ENCODE measurements at regions not wholly inside any gene's neighbourhood (a gene's known extent, or its start where the extent isn't known, plus 50 kb on each side); places are given as distances from the start of the nearest gene placed in this dataset.

GRCh38 chr2:66948234-66948633 is 448.9 kb upstream of the ETAA1 start:
- Histone ChIP-seq H2AFZ (replicated peaks; ENCODE audit: low read length, poor library complexity) (no peak overlapping the region), H3K4ac (ENCODE audit: low read depth, low read length) (no peak overlapping the region), H4K91ac (ENCODE audit: insufficient read depth, low read depth, low read length) (no peak overlapping the region), H2BK15ac (ENCODE audit: low read depth, low read length) (no peak overlapping the region), H3K4me2 (ENCODE audit: low read depth, low read length) (no peak overlapping the region), H3K4me1 (ENCODE audit: control insufficient read depth, insufficient read depth, low read length) (peaks cover 2% of the 10 kb centered on the region; the same call in 1 of the 2 replicates), H3K9me1 (ENCODE audit: insufficient read depth, low read length) (no peaks in the 10 kb centered on the region), H3K56ac (ENCODE audit: extremely low read depth, insufficient read depth, low read length) (no peak overlapping the region), H4K8ac (ENCODE audit: low read depth in 2 of 2, low read length in 2 of 2) (no peak overlapping the region), H2BK20ac (ENCODE audit: low read depth, low read length) (0 out of 2 replicates have a peak overlapping the region, but pooled peaks have one; percentile 25), H3K9ac (ENCODE audit: low read depth, low read length) (no peak overlapping the region), H3K9me3 (ENCODE audit: control insufficient read depth, insufficient read depth, low read length) (no peaks in the 10 kb centered on the region), H4K20me1 (ENCODE audit: insufficient read depth, low read length) (no peaks in the 10 kb centered on the region), H3K27me3 (ENCODE audit: control insufficient read depth, insufficient read depth, low read length) (no peaks in the 10 kb centered on the region), H3K4me3 (ENCODE audit: insufficient read depth, low read depth, low read length) (no peak overlapping the region), H2AK9ac (replicated peaks; ENCODE audit: low read depth, low read length, poor library complexity) (no peak overlapping the region), H3K27ac (ENCODE audit: insufficient read depth, low read length) (no peak overlapping the region), H3K36me3 (ENCODE audit: control insufficient read depth, insufficient read depth, low read length) (no peaks in the 10 kb centered on the region), H4K5ac (ENCODE audit: low read depth, low read length) (no peak overlapping the region), H3K14ac (replicated peaks; ENCODE audit: low read depth, low read length) (no peak overlapping the region), H2BK120ac (ENCODE audit: low read depth, low read length) (no peak overlapping the region), H2AK5ac (ENCODE audit: low read depth, low read length) (no peak overlapping the region), H3K79me1 (ENCODE audit: low read depth in 1 of 2, low read length in 2 of 2) (no peaks in the 10 kb centered on the region), H3K18ac (ENCODE audit: low read depth, low read length) (no peak overlapping the region), H3K23ac (ENCODE audit: low read depth, low read length) (no peak overlapping the region), H2BK5ac (ENCODE audit: low read depth, low read length, poor library complexity, severe bottlenecking) (no peak overlapping the region)
- POLR2A ChIA-PET (ENCODE audit: unreplicated experiment), result no interaction called here
- intact Hi-C loops (cut with micrococcal nuclease) (no loop called here), in situ Hi-C loops (cut with MboI; ENCODE audit: low sequenced_read_pairs) (no loop called here), dilution Hi-C loops (cut with HindIII; ENCODE audit: low sequenced_read_pairs, unreplicated experiment) (no loop called here)
- no peak for ATAC-seq (ENCODE audit: low read depth)
- no peak for TF ChIP-seq MAFK (IDR thresholded peaks at IDR 0.05; ENCODE audit: low read depth, low read length)
- no peak for TF ChIP-seq NFE2L2 (IDR thresholded peaks at IDR 0.05; ENCODE audit: low read depth, low read length)
- no peak for TF ChIP-seq USF2 (IDR thresholded peaks at IDR 0.05; ENCODE audit: low read depth, low read length)
- TF ChIP-seq, protein P1, sequence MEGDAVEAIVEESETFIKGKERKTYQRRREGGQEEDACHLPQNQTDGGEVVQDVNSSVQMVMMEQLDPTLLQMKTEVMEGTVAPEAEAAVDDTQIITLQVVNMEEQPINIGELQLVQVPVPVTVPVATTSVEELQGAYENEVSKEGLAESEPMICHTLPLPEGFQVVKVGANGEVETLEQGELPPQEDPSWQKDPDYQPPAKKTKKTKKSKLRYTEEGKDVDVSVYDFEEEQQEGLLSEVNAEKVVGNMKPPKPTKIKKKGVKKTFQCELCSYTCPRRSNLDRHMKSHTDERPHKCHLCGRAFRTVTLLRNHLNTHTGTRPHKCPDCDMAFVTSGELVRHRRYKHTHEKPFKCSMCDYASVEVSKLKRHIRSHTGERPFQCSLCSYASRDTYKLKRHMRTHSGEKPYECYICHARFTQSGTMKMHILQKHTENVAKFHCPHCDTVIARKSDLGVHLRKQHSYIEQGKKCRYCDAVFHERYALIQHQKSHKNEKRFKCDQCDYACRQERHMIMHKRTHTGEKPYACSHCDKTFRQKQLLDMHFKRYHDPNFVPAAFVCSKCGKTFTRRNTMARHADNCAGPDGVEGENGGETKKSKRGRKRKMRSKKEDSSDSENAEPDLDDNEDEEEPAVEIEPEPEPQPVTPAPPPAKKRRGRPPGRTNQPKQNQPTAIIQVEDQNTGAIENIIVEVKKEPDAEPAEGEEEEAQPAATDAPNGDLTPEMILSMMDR (conservative IDR thresholded peaks at IDR 0.05; ENCODE audit: low read depth, low read length), result no peak
- TF ChIP-seq MAZ (IDR thresholded peaks at IDR 0.05; ENCODE audit: borderline replicate concordance, low read depth, low read length), result no peak
- TF ChIP-seq BHLHE40 (IDR thresholded peaks at IDR 0.05; ENCODE audit: low read depth, low read length), result no peak
- TF ChIP-seq MXI1 (IDR thresholded peaks at IDR 0.05; ENCODE audit: borderline replicate concordance, low read depth, low read length), result no peak
- no peak for TF ChIP-seq POLR2A (IDR thresholded peaks at IDR 0.05; ENCODE audit: low read depth, low read length)
- TF ChIP-seq RAD21 (IDR thresholded peaks at IDR 0.05; ENCODE audit: low read length), result no peak
- TF ChIP-seq RFX5 (IDR thresholded peaks at IDR 0.05; ENCODE audit: low read depth, low read length), result no peak
- no peak for TF ChIP-seq CHD1 (IDR thresholded peaks at IDR 0.05; ENCODE audit: low read depth, low read length)
- TF ChIP-seq FOS (IDR thresholded peaks at IDR 0.05; ENCODE audit: low read depth, low read length), result no peak
- no peak for TF ChIP-seq RCOR1 (IDR thresholded peaks at IDR 0.05; ENCODE audit: insufficient replicate concordance, low read length)
- no peak for TF ChIP-seq CEBPB (IDR thresholded peaks at IDR 0.05; ENCODE audit: low read depth, low read length)
- TF ChIP-seq SMC3 (IDR thresholded peaks at IDR 0.05; ENCODE audit: low read depth, low read length), result no peak
- no peak for TF ChIP-seq ELK1 (IDR thresholded peaks at IDR 0.05; ENCODE audit: borderline replicate concordance, low read depth, low read length)
- DNase-seq, result no peak
- BruUV-seq (replicated peaks), result no TSS peak
- CTCF ChIA-PET, result no interaction called here
- WGBS, 2 experiments (ENCODE audit: extremely low coverage in 2 of 2, insufficient read length in 1 of 2), result no CpG with 5 or more reads among the region's 3 CpGs

Data from IMR-90 (cell line).